ENCODE measurements at regions not wholly inside any gene's neighbourhood (a gene's known extent, or its start where the extent isn't known, plus 50 kb on each side); places are given as distances from the start of the nearest gene placed in this dataset.

DNA sequence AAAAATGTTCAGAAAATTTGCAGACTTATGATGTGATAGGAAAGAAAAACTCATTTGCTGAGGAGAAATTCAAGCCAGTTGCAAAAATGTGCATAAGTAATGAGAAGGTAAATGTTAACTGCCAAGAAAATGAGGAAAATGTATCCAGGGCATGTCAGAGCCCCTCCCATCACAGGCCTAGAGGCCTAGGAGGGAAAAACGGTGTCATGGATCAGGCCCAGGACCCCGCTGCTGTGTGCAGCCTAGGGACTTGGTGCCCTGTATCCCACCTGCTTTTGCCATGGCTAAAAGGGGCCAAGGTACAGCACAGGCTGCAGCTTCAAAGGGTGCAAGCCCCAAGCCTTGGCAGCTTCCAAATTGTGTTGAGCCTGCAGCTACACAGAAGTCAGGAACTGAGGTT, 214.0 kb upstream of the ADGRL4 start:
- H4K20me1 ChIP-seq (ENCODE audit: insufficient read depth, low read length) = no peaks in the 10 kb centered on the region
- no peak overlapping the region for H3K4me3 Mint-ChIP-seq
- H3K9ac ChIP-seq (ENCODE audit: insufficient read depth, low read length, poor library complexity, severe bottlenecking) = no peak overlapping the region
- H2AFZ ChIP-seq (ENCODE audit: insufficient read depth, low read depth, low read length, poor library complexity, severe bottlenecking) = no peak overlapping the region
- no peak overlapping the region for H3K4me2 ChIP-seq (replicated peaks; ENCODE audit: extremely low read depth, low read length, poor library complexity, severe bottlenecking)
- peaks cover 3 to 22% (median 8%) of the 10 kb centered on the region in 7 donors for H3K9me3 Mint-ChIP-seq
- H3K27ac ChIP-seq (ENCODE audit: low read depth in 1 of 2, low read length in 2 of 2) = no peak overlapping the region
- peaks cover 15 to 21% of the 10 kb centered on the region in 2 donors for H3K9me3 ChIP-seq (replicated peaks in 1 of 2; ENCODE audit: control insufficient read depth in 1 of 2, insufficient read depth in 1 of 2, low read length in 2 of 2)
- H3K4me1 Mint-ChIP-seq = no peaks in the 10 kb centered on the region
- H3K36me3 ChIP-seq (replicated peaks in 1 of 2; ENCODE audit: control insufficient read depth in 1 of 2, insufficient read depth in 2 of 2, low read length in 2 of 2) = no peaks in the 10 kb centered on the region
- WGBS (ENCODE audit: insufficient coverage) = 96% methylated on average over 2 of the region's 2 CpGs
- no peaks in the 10 kb centered on the region for H3K36me3 Mint-ChIP-seq
- no peak overlapping the region for H3K4me3 ChIP-seq (replicated peaks in 1 of 3; ENCODE audit: low read depth in 2 of 3, low read length in 3 of 3)
- no peaks in the 10 kb centered on the region for H3K79me2 ChIP-seq (ENCODE audit: insufficient read depth, low read length)
- H3K27me3 Mint-ChIP-seq (ENCODE audit: low read depth in 3 of 3) = peaks cover 0 to 1% (median 0%) of the 10 kb centered on the region in 3 donors
- no peaks in the 10 kb centered on the region for H3K27me3 ChIP-seq (ENCODE audit: control insufficient read depth in 2 of 2, insufficient read depth in 2 of 2, low read length in 2 of 2)
- intact Hi-C loops (cut with micrococcal nuclease) = no loop called here
- TF ChIP-seq, protein P1, sequence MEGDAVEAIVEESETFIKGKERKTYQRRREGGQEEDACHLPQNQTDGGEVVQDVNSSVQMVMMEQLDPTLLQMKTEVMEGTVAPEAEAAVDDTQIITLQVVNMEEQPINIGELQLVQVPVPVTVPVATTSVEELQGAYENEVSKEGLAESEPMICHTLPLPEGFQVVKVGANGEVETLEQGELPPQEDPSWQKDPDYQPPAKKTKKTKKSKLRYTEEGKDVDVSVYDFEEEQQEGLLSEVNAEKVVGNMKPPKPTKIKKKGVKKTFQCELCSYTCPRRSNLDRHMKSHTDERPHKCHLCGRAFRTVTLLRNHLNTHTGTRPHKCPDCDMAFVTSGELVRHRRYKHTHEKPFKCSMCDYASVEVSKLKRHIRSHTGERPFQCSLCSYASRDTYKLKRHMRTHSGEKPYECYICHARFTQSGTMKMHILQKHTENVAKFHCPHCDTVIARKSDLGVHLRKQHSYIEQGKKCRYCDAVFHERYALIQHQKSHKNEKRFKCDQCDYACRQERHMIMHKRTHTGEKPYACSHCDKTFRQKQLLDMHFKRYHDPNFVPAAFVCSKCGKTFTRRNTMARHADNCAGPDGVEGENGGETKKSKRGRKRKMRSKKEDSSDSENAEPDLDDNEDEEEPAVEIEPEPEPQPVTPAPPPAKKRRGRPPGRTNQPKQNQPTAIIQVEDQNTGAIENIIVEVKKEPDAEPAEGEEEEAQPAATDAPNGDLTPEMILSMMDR (IDR thresholded peaks at IDR 0.05) = no peak
- DNase-seq = no peak
- no peak overlapping the region for H3K27ac Mint-ChIP-seq
- no peaks in the 10 kb centered on the region for H3K4me1 ChIP-seq (ENCODE audit: control insufficient read depth in 1 of 2, insufficient read depth in 2 of 2, low read length in 2 of 2)

DNA sequence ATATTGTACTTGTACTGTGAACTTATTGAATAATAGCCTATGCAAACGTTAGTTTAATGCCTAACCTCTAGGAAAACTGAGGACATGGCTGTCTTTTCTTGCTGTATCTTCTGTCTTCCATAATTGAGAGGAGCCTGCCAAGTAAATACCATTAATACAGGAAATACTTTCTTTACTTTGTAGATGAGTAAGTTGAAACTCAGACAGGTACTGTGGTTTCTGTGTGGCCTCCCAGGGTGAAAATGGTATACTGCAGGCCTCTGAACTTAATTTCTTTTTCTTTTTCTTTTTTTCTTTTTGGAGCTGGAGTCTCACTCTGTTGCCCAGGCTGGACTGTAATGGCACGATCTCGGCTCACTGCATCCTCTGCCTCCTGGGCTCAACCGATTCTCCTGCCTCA, 208.8 kb upstream of the ADGRL4 start:
- WGBS (ENCODE audit: insufficient coverage) = 83% methylated on average over 2 of the region's 4 CpGs
- peaks cover 1 to 14% (median 4%) of the 10 kb centered on the region in 7 donors for H3K9me3 Mint-ChIP-seq

More for the DNA sequence above, 208.8 kb upstream of the ADGRL4 start:
- Mint-ChIP-seq H3K27ac (no peak overlapping the region), H3K4me1 (no peaks in the 10 kb centered on the region), H3K4me3 (no peak overlapping the region), H3K27me3 (ENCODE audit: low read depth in 3 of 3) (peaks cover 0 to 1% (median 0%) of the 10 kb centered on the region in 3 donors), H3K36me3 (no peaks in the 10 kb centered on the region)
- no peaks in the 10 kb centered on the region for H3K36me3 ChIP-seq (replicated peaks in 1 of 2; ENCODE audit: control insufficient read depth in 1 of 2, insufficient read depth in 2 of 2, low read length in 2 of 2)
- H3K9ac ChIP-seq (ENCODE audit: insufficient read depth, low read length, poor library complexity, severe bottlenecking) = no peak overlapping the region
- DNase-seq = no peak
- H3K27ac ChIP-seq (ENCODE audit: low read depth in 1 of 2, low read length in 2 of 2) = no peak overlapping the region
- peaks cover 0 to 4% of the 10 kb centered on the region in 2 donors for H3K9me3 ChIP-seq (replicated peaks in 1 of 2; ENCODE audit: control insufficient read depth in 1 of 2, insufficient read depth in 1 of 2, low read length in 2 of 2)
- no peaks in the 10 kb centered on the region for H3K79me2 ChIP-seq (ENCODE audit: insufficient read depth, low read length)
- intact Hi-C loops (cut with micrococcal nuclease) = no loop called here
- no peaks in the 10 kb centered on the region for H3K27me3 ChIP-seq (ENCODE audit: control insufficient read depth in 2 of 2, insufficient read depth in 2 of 2, low read length in 2 of 2)
- H3K4me3 ChIP-seq (replicated peaks in 1 of 3; ENCODE audit: low read depth in 2 of 3, low read length in 3 of 3) = no peak overlapping the region
- TF ChIP-seq, protein P1 (IDR thresholded peaks at IDR 0.05) = no peak
- no peaks in the 10 kb centered on the region for H4K20me1 ChIP-seq (ENCODE audit: insufficient read depth, low read length)
- no peaks in the 10 kb centered on the region for H3K4me1 ChIP-seq (ENCODE audit: control insufficient read depth in 1 of 2, insufficient read depth in 2 of 2, low read length in 2 of 2)
- H3K4me2 ChIP-seq (replicated peaks; ENCODE audit: extremely low read depth, low read length, poor library complexity, severe bottlenecking) = no peak overlapping the region
- H2AFZ ChIP-seq (ENCODE audit: insufficient read depth, low read depth, low read length, poor library complexity, severe bottlenecking) = no peak overlapping the region
